ENCODE measurements at regions not wholly inside any gene's neighbourhood (a gene's known extent, or its start where the extent isn't known, plus 50 kb on each side); places are given as distances from the start of the nearest gene placed in this dataset.
"Not testable (repeated sequence)": the region's sequence is repeated elsewhere in the genome, so short reads cannot be mapped to it uniquely, and the experiment has no call there.

GRCh38 chr1:83343767-83344166 is 655.2 kb downstream of the TTLL7 start:
- DNase-seq, result not testable (repeated sequence)

DNA sequence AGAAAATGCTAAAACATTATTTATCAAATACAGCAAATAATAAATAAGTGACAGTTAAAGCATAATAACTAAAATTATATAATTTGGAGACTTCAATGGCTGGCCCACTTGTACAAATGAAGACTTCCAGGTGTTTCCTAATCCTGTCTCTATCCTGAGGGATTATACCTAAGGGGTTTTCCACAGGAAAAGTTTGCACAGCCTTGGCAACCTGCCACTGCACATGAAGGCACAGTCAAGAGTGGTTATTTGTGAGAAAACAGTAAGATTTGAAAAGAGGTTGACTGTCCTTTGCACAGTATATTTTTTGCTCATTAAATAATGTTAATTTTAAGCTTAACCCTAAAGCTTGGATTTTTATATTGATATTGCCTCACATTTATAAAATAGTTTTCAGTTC is 655.9 kb downstream of the TTLL7 start:
- not testable (repeated sequence) for DNase-seq

DNA sequence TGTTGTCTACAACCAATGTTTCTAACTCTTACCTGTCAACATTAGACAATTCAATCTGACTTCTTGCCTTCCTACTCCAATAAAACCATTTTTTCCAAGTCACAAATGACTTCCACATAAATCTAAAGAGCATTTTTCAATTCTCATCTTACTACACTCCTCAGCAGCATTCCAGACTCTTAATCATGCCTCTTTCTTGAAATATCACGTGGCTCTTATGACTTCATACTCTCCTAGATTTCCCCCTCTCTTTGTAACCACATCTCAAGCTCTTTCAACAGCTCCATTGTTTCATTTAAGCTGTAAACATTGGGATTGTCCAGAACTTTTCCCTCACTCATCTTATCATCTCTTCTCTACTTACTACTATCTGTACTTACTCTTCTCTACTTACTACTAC is 666.6 kb downstream of the TTLL7 start:
- not testable (repeated sequence) for DNase-seq

GRCh38 chr1:83318366-83318765 is 680.6 kb downstream of the TTLL7 start:
- no peak for DNase-seq

DNA sequence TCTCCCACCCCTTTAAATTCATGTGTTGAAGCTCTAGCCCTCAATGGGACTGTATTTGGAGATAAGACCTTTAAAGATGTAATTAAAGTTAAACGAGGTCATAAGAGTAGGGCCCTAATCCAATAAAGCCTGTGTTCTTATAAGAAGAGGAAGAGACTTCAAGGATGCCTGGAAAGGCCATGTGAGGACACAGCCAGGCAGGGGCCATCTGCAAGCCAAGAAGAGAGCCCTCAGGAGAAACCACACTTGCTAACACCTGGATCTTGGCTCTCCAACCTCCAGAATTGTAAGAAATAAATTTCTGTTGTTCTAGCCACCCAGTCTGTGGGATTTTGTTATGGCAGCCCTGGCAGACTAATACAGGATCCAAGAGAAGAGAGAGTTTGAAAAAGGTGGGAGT is 683.5 kb downstream of the TTLL7 start:
- not testable (repeated sequence) for DNase-seq

DNA sequence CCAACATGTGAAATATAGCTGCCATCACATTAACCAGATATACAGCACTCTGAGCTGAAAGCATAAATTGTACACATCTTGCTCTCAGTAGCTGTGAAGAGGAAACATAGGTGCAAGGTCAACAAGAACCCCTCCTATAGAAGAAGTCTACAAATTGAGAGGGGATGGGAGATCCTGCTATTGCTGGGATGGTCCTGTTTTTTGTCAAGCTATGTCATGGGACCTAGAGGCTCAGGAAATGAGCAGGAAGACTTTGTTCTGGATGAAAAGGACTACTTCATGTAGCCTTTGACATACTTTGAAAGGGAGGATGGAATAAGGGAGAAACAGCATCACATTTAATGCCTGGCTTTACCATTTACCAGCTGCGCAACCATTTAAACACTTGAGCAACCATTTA is 688.8 kb downstream of the TTLL7 start:
- DNase-seq, result not testable (repeated sequence)

GRCh38 chr1:83309035-83309434 is 689.9 kb downstream of the TTLL7 start:
- not testable (repeated sequence) for DNase-seq

- DNase-seq, result not testable (repeated sequence)
Measured at GRCh38 chr1:83306811-83307210, 692.1 kb downstream of the TTLL7 start.

- not testable (repeated sequence) for DNase-seq
Measured at GRCh38 chr1:83295594-83295993, 703.3 kb downstream of the TTLL7 start.

- not testable (repeated sequence) for DNase-seq
Measured at GRCh38 chr1:83287391-83287790, 711.5 kb downstream of the TTLL7 start.

GRCh38 chr1:83274656-83275055 is 724.3 kb downstream of the TTLL7 start:
- DNase-seq, result not testable (repeated sequence)

- not testable (repeated sequence) for DNase-seq
Measured at GRCh38 chr1:83272484-83272883, 726.4 kb downstream of the TTLL7 start.

- DNase-seq, result not testable (repeated sequence)
Measured at GRCh38 chr1:83271834-83272233, 727.1 kb downstream of the TTLL7 start.

GRCh38 chr1:83270801-83271200 is 728.1 kb downstream of the TTLL7 start:
- not testable (repeated sequence) for DNase-seq

- not testable (repeated sequence) for DNase-seq
Measured at GRCh38 chr1:83263808-83264207, 735.1 kb downstream of the TTLL7 start.

DNA sequence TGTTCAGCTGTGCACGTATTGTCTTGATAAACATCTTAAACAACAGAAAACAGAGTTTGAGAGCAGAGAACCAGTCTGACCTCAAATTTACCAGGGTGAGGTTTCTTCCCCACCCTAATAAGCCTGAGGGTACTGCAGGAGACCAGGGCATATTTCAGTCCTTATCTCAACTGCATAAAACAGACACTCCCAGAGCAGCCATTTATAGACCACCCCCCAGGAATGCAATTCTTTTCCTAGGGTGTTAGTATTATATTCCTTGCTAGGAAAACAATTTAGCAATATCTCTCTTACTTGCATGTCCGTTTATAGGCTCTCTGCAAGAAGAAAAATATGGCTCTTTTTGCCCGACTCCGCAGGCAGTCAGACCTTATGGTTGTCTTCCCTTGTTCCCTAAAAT is 747.2 kb downstream of the TTLL7 start:
- DNase-seq, result not testable (repeated sequence)

DNA sequence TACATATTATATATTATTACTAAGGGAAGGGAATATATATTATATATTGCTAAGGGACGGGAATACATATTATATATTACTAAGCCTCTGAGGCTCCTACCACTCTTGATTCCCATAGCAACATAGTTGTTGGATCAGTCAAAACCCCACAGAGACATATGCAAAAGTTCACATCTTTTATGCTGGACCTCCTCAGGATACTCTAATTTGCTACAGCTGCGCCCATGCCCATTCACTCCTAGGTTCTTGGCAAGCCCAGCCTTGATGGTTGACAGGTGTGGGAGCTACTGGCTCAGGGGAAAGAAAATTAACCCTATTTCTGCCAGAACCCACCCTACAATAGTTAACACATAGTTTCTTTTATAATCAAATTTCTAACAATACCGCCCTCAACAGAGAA is 752.2 kb downstream of the TTLL7 start:
- not testable (repeated sequence) for DNase-seq

GRCh38 chr1:83244832-83245231 is 754.1 kb downstream of the TTLL7 start:
- not testable (repeated sequence) for DNase-seq

DNA sequence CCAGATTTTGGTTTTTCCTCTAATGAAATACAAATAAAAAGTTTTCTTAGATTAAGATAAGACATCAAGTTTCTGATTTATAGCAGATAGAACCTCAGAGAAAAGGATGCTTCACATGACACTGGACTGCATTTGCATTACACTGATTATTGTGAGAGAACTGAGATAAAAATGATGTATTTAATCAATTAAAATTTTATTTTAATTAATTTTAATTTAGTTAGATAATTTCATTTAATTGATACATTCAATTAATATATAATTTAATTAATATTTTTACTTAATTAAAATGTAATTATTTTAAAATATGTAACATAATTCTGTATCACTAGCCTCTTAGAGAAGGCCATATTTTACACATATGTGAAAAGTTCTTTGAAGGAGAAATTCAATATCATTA is 759.4 kb downstream of the TTLL7 start:
- DNase-seq, result not testable (repeated sequence)

- not testable (repeated sequence) for DNase-seq
Measured at GRCh38 chr1:83238654-83239053, 760.3 kb downstream of the TTLL7 start.

DNA sequence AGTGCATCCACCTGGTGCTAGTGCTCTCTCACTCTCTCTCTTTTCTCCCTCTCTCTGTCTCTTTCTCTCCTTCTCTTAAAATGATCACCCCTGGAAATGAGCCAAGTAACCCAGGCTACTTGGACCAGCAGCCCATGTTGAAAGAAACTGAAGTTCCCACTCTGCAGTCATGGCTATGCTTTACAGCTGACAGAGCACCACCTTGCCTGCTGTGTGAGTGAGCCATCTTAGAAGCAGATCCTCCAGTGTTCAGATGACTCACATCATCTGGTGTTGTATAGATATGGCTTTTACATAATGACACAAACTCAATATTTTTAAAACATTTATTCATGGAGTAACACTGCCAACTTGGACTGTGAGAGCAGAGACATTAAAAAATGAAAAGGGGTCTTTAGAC is 779.1 kb downstream of the TTLL7 start:
- not testable (repeated sequence) for DNase-seq

- not testable (repeated sequence) for DNase-seq
Measured at GRCh38 chr1:83218036-83218716, 780.8 kb downstream of the TTLL7 start.

DNA sequence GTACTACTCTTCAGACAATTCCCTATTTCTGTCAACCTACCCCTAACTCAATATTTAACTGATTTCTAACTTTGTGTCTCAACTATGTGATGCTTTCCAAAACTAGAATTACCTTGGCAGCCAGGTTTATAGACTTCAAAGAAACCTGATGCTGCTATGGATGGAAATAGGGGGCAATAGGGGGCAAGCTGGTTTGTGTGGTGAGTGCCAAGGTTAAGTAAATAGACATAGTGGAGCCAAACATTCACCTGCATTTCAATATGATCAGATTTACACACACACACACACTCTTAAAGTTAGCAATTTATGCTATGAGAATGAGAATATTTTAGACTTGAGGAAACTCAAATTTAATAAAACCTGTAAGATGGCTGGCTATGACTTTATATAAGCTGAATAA is 784.6 kb downstream of the TTLL7 start:
- DNase-seq, result not testable (repeated sequence)

DNA sequence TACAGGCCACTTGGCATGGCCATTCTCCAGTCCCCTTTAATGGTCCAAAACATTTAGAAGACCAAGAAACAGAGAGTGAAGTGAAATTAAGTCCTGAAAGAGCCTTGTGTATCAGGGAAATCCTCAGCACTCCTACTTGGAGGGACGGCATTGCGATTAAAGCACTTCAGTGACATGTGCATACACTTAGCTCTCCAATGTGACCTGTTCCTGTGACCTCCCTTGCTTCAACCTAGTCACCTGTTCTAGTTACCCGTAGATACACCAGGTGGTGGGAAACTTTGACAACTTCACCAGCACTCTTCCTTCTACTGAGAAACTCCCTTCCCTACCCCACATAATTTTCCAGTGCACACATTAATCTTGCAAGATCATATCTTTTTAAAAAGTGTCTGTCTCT is 785.3 kb downstream of the TTLL7 start:
- not testable (repeated sequence) for DNase-seq

GRCh38 chr1:83212033-83212432 is 786.9 kb downstream of the TTLL7 start:
- DNase-seq, result not testable (repeated sequence)

Data from inflammatory macrophage treated with lipopolysaccharide for 4 hours (primary cell).